Upper lobe of left lung (tissue), 6 donors: ENCODE measurements at regions not wholly inside any gene's neighbourhood (a gene's known extent, or its start where the extent isn't known, plus 50 kb on each side); places are given as distances from the start of the nearest gene placed in this dataset.
"Not testable (repeated sequence)": the region's sequence is repeated elsewhere in the genome, so short reads cannot be mapped to it uniquely, and the experiment has no call there.

Experiments used
- ATAC-seq, 2 donors: fragments of 200-7000 bp; cut with Tn5 transposase; one replicate each; pipeline ENCODE4 v1.9.1; 2022; ENCODE audit warnings: mild to moderate bottlenecking in 2 of 2, moderate library complexity in 2 of 2; ENCODE audit not compliant: low FRiP score in 2 of 2
- DNase-seq, 2 donors: peaks; one replicate each; pipeline ENCODE4 v3.0.0-alpha.2; 2019 to 2020
- H3K27ac ChIP-seq, 4 donors: fragments of 200-600 bp; sonication (generic); one replicate each; pipeline ENCODE4 v1.5.1; 2016 to 2019
- H3K27me3 ChIP-seq, 4 donors: fragments of 200-600 bp; sonication (generic); one replicate each; pipeline ENCODE4 v1.5.1; 2017 to 2019
- H3K36me3 ChIP-seq, 4 donors: fragments of 200-600 bp; sonication (generic); one replicate each; pipeline ENCODE4 v1.5.1; 2016 to 2019
- H3K4me1 ChIP-seq, 4 donors: fragments of 200-600 bp; sonication (generic); one replicate each; pipeline ENCODE4 v1.5.1; 2018 to 2019
- H3K4me3 ChIP-seq, 4 donors: fragments of 200-600 bp; sonication (generic); one replicate each; pipeline ENCODE4 v1.5.1; 2017 to 2019; ENCODE audit warnings: mild to moderate bottlenecking in 2 of 4, moderate library complexity in 1 of 4
- H3K9me3 ChIP-seq, 4 donors: fragments of 200-600 bp; sonication (generic); one replicate each; pipeline ENCODE4 v1.5.1; 2018 to 2019
- CTCF ChIP-seq, 6 experiments: fragments of 450-650 bp in 4 of 6; fragments of 200-600 bp in 2 of 6; sonication (generic) in 2 of 6; IDR thresholded peaks; one replicate each; pipeline ENCODE4 v1.5.1; 2016 to 2019; ENCODE audit warnings: antibody characterized with exemption in 6 of 6
- EP300 ChIP-seq, 4 donors: sonication (generic); formaldehyde crosslinking; IDR thresholded peaks; one replicate each; pipeline ENCODE4 v1.5.1; 2017; ENCODE audit warnings: antibody characterized with exemption in 4 of 4, control low read depth in 2 of 4
- POLR2A ChIP-seq, 4 donors: fragments of 450-650 bp; IDR thresholded peaks; one replicate each; pipeline ENCODE4 v1.5.1; 2016 to 2017; ENCODE audit warnings: antibody characterized with exemption in 4 of 4, mild to moderate bottlenecking in 2 of 4
- POLR2AphosphoS5 ChIP-seq, 2 donors: sonication (generic); formaldehyde crosslinking; IDR thresholded peaks; one replicate each; pipeline ENCODE4 v1.5.1; 2017; ENCODE audit warnings: antibody characterized with exemption in 2 of 2
- WGBS, 2 donors: methylation state at CpG; one replicate each; pipeline ENCODE4 v1.1.5; 2017 to 2018; 5-methylcytosine and 5-hydroxymethylcytosine counted together
- donor health status: DM: no; HTN: no; CAD: no; lungs with moderate emphysema.
- donor health status: DM: no; HTN: yes; CAD: no; lungs with severe emphysema.

GRCh38 chr17:14575471-14575953 lies 274.6 kb downstream of the HS3ST3B1 start:
- Histone ChIP-seq H3K36me3 (no peaks in the 10 kb centered on the region), H3K27ac (no peak overlapping the region), H3K9me3 (no peaks in the 10 kb centered on the region), H3K4me3 (no peak overlapping the region), H3K27me3 (no peaks in the 10 kb centered on the region), H3K4me1 (no peaks in the 10 kb centered on the region)
- DNase-seq, result no peak
- TF ChIP-seq EP300 (IDR thresholded peaks at IDR 0.05), result no peak
- no peak for TF ChIP-seq POLR2A (IDR thresholded peaks at IDR 0.05)
- no peak for TF ChIP-seq POLR2AphosphoS5 (IDR thresholded peaks at IDR 0.05)
- TF ChIP-seq CTCF (IDR thresholded peaks at IDR 0.05), result no peak
- no peak for ATAC-seq
- 18 to 46% methylated on average over 8 of the region's 8 CpGs for WGBS, 2 donors

- ATAC-seq, H3K27me3 ChIP-seq, H3K9me3 ChIP-seq, H3K27ac ChIP-seq, H3K4me3 ChIP-seq, H3K4me1 ChIP-seq, H3K36me3 ChIP-seq, DNase-seq: not testable (repeated sequence)
- 85 to 97% methylated on average over 8 of the region's 8 CpGs for WGBS, 2 donors
Measured at GRCh38 chr17:14560325-14560724, 259.4 kb downstream of the HS3ST3B1 start.

GRCh38 chr17:14559264-14560119 lies 258.6 kb downstream of the HS3ST3B1 start:
- H3K9me3 ChIP-seq, result no peaks in the 10 kb centered on the region
- H3K27ac ChIP-seq, result no peak overlapping the region
- H3K4me1 ChIP-seq, result no peaks in the 10 kb centered on the region
- no peak overlapping the region for H3K4me3 ChIP-seq
- DNase-seq (no peak), ATAC-seq (no peak)
- H3K27me3 ChIP-seq, result no peaks in the 10 kb centered on the region
- TF ChIP-seq CTCF (IDR thresholded peaks at IDR 0.05), result no peak
- no peak for TF ChIP-seq EP300 (IDR thresholded peaks at IDR 0.05)
- no peak for TF ChIP-seq POLR2A (IDR thresholded peaks at IDR 0.05)
- no peak for TF ChIP-seq POLR2AphosphoS5 (IDR thresholded peaks at IDR 0.05)
- WGBS, 2 donors, result 48 to 62% methylated on average over 10 of the region's 10 CpGs
- no peaks in the 10 kb centered on the region for H3K36me3 ChIP-seq

- Histone ChIP-seq H3K27ac (no peak overlapping the region), H3K27me3 (no peaks in the 10 kb centered on the region), H3K4me3 (no peak overlapping the region), H3K36me3 (no peaks in the 10 kb centered on the region), H3K4me1 (no peaks in the 10 kb centered on the region), H3K9me3 (no peaks in the 10 kb centered on the region)
- WGBS, 2 donors, result 51 to 53% methylated on average over 4 of the region's 4 CpGs
- no peak for DNase-seq
- TF ChIP-seq POLR2AphosphoS5 (IDR thresholded peaks at IDR 0.05) (no peak), CTCF (IDR thresholded peaks at IDR 0.05) (no peak), POLR2A (IDR thresholded peaks at IDR 0.05) (no peak), EP300 (IDR thresholded peaks at IDR 0.05) (no peak)
- ATAC-seq, result no peak
Measured at GRCh38 chr17:14557480-14557879, 256.6 kb downstream of the HS3ST3B1 start.

- ATAC-seq (no peak), DNase-seq (no peak)
- H3K36me3 ChIP-seq, result no peaks in the 10 kb centered on the region
- H3K4me1 ChIP-seq, result no peaks in the 10 kb centered on the region
- TF ChIP-seq POLR2AphosphoS5 (IDR thresholded peaks at IDR 0.05), result no peak
- no peak for TF ChIP-seq EP300 (IDR thresholded peaks at IDR 0.05)
- no peak for TF ChIP-seq POLR2A (IDR thresholded peaks at IDR 0.05)
- TF ChIP-seq CTCF (IDR thresholded peaks at IDR 0.05), result no peak
- 60 to 77% methylated on average over 2 of the region's 2 CpGs for WGBS, 2 donors
- no peak overlapping the region for H3K4me3 ChIP-seq
- no peak overlapping the region for H3K27ac ChIP-seq
- H3K27me3 ChIP-seq, result no peaks in the 10 kb centered on the region
- no peaks in the 10 kb centered on the region for H3K9me3 ChIP-seq
Measured at GRCh38 chr17:14553847-14554246, 253.0 kb downstream of the HS3ST3B1 start.
